NCI-H69 (cell line): ENCODE measurements at regions not wholly inside any gene's neighbourhood (a gene's known extent, or its start where the extent isn't known, plus 50 kb on each side); places are given as distances from the start of the nearest gene placed in this dataset.
"Not testable (repeated sequence)": the region's sequence is repeated elsewhere in the genome, so short reads cannot be mapped to it uniquely, and the experiment has no call there.

ENCODE experiments used
- DNase-seq: peaks from one replicate; lab custom pipeline; 2025; lab: John Stamatoyannopoulos, UW

DNA sequence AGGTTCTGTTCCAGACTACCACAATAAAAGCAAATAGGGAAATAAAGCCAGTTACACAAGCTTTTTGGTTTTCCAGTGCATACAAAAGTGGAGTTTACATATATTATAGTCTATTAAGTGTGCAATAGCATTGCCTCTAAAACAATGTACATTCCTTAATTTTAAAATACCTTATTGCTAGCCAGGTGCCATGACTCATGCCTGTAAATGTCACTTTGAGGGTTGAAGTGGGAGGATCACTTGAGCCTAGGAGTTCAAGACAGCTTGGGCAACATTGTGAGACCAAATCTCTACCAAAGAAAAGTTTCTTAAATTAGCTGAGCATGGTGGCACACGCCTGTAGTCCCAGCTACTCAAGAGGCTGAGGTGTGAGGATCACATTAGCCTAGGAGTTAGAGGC, 52.9 kb upstream of the IMP4 start:
- DNase-seq: no peak

DNA sequence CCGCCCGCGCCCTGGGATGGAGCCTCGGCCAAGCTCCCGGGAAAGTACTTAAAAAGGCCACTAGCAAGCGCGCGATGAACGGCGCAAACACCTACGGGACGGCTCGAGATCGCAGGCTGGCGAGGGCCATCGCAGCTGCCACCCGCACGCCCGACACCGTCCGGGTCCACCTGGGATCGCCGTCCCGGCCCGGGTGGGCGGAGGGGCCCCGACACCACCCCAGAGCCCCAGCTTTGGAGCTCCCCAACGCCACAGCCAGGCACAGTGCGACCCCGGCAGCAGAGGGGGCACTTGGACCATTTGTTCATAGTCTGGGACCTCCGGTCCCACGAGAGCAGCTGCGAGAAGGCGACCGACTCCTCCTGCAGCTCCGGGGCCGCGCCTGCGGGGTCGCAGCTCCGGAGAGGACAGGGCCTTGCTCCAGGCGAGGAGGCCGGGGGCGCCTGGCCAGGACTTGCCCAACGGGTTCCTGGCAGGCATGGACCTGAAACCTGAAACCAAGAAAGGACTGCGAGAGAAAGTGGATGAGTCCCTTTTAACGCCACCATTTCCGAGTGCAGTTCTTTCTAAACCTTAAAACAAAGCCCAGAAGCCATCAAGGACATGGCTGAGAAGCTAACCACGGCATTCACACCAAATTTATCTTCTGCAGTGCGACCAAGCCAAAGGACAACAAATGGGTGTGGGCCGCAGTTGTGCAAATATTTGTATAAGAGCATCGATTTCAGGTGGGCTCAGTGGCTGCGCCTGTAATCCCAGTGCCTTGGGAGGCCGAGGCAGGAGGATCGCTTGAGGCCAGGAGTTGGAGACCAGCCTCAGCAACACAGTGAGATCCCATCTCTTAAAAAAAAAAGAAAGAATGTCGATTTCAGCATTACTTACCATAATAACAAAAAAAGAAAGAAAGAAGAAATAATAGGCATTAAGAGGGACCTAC, 54.0 kb upstream of the IMP4 start:
- DNase-seq: no peak

DNA sequence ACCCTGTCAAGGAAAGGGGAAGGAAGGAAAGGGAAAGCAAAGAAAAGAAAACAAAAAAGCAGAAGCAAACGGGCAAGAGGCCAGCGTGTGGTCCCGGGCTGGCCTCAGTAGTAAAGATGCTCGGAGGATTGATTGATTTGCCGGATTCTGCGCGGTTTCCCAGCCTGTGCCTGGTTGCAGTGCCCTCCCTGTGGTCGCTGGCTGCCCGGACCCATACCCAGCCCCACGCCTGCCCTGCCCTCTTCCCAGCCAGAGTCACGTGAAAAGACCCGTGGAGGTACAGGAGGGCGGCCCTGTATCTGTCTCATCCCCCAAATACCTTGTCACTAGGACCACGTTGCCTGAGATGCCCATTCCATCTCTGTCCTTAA, 55.1 kb upstream of the IMP4 start:
- no peak for DNase-seq

DNA sequence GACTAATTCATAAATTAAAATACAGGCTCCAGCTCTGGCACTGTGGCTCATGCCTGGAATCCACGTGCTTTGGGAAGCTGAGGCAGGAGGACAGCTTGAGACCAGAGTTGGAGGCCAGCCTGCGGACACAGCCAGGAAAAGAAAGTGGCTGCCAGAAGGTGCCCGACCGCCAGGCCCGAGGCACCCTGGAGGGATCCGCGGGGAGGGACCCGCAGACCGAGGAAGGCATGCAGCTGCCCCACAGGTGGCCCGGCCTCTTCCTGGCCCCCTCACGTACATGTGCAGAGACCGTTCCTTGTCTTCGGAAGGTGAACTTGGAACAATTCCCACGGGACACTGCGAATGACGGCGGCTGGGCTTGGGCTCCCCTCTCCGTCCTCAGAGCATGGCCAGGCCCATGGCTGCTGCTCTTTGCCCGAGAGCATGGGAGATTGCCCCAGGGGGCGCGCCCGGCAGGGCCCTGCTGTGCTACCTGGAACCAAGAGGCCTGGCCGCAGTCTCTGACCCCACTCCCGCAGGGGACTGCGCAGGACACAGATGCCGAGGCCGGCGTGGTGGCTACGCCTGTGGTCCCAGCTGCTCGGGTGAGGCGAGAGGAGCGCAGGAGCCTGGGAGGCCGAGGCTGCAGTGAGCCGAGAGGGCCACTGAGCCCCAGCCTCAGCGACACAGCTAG, 55.6 kb upstream of the IMP4 start:
- DNase-seq: no peak

DNA sequence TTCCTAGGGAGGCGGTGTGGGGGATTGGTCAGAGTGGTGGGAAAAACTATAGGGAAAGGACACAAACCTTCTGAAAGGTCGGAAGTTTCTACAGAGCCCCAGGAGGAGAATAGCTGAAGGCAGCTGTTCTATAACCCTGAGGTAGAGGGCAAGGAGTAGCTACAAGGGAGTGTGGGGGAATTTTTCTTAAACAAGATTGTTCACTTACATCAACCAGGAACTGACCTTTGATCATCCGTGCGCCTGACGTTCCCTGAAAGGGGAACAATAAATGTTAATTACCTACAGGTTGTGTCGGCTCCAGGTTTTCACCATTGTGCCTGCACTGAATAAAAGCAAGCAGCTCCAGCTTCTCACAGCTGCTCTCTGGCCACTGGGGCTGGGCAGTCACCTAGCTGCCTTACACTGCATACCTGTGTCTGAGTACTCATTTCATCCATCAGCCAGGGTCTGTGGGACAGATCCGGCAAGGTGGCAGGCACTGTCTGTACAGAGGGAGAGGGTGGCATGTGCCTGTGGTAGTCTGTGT, 59.3 kb upstream of the IMP4 start:
- not testable (repeated sequence) for DNase-seq

DNA sequence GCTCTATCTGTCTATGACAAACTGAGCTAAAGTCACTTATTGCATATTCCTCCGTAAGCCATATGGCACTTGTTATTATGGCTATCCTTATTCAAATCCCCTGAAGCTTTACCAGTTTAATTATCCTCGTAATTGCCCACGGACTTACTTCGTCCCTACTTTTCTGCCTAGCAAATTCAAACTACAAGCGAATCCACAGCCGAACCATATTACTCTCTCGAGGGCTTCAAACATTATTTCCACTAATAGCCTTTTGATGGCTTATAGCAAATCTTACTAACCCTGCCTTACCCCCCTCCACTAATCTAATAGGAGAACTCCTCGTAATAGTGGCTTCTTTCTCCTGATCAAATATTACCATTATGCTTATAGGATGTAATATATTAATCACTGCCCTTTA, 63.1 kb upstream of the IMP4 start:
- not testable (repeated sequence) for DNase-seq

DNA sequence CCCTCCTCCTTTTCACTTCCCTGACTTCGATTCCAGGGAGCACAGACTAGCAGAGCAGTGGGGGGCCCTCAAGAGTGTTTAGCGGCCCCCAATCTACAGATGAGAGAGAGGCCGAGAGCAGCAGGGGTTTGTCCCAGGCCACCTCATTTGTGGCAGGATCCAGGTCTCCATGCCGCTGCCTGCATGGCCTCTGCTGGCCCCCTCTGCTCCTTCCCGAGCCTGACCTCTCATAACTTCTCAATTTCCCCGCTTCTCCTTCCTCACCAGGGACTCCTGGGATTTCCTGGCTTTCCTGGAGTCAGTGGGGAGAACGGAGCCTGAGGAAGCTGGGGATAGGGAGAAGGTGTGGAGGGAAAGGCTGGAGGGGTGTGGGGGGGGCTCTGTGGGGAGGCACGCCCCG, 70.1 kb upstream of the TUBA3E start:
- not testable (repeated sequence) for DNase-seq

DNA sequence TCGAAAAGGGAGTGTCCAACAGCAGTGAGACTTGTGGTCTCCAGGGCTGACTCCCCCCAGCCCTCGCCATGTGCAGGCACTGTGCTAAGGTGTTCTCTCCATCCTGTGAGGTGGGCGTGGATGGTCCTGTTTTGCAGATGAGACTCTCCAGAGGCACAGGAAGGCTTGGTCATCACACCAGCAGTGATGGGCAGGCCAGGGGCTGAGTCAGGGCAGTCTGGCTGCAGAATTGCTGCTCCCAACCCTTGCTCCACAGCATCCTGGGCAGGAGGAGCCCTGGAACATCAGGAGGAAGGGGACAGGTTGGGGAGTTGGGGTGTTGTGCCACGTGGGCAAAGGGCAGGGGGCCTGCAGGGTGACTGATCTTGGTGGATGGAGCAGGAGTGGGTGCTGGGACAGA, 69.3 kb upstream of the TUBA3E start:
- DNase-seq: not testable (repeated sequence)

DNA sequence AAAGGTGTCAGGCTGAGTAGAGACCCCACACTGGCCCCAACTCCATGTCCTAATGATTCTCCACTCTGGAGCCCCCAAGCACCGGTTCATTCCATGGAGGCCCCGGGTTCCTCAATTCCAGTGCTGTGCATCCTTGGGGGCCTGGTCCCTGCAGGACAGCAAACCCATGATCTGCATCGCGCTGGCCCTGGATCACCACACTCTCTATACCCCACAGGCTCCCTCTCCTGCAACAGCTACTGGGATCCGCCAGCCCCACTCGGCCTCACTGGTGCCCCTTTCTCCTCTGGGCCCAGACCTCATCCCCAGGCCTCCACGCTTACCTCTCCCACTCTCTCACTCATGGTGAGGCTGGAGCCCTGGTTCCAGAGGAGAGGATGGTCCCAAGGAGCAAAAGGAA, 68.6 kb upstream of the TUBA3E start:
- not testable (repeated sequence) for DNase-seq

DNA sequence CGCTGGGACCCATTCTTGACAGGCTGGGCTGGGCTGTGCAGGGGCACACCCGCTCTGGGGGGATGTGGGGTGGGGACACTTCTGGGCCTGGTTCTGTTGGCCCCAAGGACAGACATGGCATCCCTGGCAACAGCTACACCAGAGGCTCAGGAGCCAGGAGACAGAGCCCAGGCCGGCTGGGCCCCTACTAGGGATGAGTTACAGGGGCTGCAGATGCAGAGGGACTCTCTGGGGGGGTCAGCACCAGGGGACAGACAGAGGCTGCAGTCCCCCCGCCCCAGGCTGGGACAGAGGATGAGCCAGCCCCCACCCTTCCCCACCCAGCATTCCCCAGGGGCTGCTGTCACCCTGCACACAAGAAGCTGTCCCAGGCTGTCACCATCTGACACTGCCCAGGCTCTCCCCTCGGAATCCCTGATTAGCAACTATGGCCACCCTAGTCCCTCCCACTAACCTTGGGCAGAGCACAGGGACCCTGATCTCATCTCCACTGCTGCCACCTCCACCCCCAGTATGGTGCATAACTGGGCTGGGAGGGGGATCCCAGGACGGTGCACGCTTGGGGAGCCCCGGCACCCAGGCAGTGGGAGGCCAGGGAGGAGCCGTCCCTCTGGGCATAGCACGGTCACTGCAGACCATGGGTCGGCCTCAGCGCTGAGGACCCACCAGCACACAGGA, 67.5 kb upstream of the TUBA3E start:
- DNase-seq: not testable (repeated sequence)

DNA sequence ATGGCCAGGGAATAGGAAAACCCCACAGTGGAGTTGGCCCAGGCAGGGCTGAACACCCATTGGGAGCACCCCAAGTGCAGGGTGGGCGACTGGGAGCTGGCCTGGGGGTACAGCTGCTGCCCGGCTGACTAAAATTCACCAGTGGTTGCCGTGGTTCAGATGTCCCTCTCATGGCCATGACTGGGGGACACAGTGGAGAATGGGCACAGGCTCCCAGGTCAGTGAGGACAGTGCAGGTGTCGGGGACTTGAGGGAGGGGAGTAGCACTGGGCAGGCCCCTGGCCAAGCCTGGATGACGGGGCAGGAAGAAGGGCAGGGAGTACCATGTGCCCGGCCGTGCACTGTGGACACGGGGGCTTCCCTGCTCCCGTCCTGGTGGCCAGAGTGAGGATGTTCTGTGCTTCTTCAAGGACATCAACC, 66.7 kb upstream of the TUBA3E start:
- DNase-seq: not testable (repeated sequence)

DNA sequence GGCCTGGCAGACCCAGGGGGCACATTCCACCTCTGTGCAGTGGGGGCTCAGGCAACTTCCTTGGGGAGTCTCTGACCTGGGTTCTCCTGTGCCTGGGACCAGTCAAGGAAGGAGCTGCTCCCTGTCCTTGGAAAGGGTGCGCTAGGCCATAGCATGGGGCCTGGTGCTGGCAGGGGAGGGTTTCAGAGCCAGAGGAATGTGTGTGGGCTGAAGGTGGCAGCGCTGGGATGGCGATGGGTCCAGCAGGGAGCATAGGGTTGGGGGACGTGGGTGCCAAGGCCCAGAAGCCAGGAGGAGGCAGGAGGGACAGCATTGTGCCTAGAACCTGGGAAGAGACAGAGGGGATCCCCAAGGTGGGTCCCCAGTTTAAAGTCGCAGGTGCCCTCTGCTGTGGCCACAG, 66.3 kb upstream of the TUBA3E start:
- DNase-seq: no peak

DNA sequence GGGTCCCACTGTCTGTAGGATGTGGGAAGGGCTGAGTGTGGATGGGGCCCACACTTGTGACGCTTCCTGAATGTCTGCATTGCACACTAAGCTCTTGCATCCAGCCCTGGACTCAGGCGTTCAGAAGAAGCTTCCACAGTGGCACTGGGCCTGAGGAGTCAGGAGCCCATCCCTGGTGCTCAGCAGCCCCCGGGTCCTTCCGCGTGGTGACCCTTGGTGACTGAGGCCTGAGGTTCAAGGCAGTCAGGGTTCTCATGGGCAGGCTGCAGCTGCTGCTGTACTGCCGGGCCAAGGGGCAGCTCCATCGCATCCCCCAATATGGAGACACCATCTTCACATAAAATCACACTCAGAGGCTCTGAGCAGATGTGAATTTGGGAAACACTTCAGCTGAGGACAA, 65.8 kb upstream of the TUBA3E start:
- no peak for DNase-seq

DNA sequence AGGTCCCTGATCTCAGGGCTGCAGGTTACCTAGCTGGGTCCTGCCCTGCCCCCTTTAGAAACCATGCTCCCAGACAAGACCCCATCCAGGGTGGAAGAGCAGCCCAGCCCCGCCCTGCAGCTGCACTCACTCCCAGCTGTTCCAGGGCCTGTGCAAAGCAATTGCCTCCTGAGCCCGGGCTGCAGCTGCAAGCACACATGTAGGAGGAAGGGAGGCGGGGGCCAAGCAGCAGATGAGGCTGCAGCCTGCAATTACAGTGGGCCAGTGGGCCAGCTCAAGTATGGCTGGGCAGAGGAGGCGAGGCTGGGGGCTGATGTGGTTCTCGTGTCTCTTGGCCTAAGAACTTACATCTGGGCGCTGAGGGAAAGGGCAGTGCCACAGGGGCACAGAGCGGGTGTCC, 65.4 kb upstream of the TUBA3E start:
- DNase-seq: peak; percentile 5

DNA sequence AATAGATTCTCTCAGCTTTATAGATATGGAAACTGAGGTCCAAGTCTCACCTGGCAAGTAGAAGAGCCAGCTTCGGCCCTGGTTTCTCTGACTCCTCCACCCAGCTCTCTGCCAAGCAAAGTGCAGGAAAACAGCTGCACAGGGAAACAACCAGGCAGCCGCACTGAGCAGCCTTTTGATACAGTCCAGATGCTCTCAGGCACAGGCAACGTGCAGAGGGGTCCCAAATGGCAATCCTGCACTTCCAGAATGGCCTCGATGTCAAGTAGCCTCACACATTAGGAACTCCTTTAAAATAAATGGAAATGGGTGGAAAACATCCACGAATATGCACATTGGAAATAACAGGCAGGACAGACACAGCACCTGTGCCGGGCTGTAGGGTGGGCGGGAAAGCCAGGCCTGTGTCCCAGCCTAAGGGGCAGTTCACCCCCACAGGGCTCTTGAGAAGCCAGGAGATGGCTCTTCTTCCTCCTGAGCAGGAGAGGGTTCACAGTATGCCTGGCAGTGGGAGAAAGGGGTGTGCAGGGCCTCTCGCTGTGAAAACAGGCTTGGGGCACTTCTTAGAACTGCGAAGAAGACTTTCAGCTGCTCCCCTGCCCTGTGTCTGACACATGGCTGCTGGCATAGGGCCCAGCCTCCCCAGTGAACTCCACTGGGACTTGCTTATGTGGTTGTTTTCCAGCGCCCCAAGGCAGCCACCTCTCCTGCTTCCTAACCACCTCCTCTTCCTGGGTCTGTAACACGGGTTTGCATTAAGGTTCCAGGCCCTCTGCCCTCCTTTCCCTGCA, 63.9 kb upstream of the TUBA3E start:
- DNase-seq: peak; percentile 50

DNA sequence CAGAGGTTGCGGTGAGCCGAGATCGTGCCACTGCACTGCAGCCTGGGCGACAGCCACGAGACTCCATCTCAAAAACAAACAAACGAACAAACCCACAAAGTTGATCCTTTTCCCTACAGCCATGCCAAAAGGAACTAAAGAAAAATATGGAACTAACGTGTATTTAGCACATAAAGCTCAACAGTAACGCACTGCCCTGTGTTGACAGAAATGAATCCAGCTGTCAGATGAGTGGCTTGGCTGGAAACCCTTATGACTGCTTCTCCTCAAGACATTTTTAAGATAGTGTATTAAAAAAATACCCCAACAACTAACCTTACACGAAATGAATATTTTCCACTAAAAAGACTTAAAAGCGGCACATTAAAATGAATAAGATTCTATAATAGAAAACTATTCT, 62.9 kb upstream of the TUBA3E start:
- no peak for DNase-seq

DNA sequence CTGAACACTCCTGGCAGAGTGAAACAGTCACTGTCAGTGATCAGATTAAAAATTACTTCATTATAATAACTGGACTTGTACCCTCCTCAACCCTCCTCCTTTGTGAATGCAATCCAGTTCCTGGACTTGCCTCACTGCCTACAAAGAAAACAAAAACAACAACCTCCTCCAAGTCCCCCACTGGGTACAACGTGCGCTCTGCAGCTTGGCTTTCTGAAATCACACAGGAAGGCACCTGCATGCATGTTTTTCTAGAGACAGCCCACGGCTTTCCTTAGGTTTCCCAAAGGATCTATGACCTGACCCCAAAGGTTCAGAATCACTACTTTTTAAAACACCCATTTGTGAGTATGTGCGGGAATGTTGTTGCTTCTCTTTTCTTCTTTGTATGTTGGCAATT, 61.4 kb upstream of the TUBA3E start:
- peak; percentile 5 for DNase-seq

DNA sequence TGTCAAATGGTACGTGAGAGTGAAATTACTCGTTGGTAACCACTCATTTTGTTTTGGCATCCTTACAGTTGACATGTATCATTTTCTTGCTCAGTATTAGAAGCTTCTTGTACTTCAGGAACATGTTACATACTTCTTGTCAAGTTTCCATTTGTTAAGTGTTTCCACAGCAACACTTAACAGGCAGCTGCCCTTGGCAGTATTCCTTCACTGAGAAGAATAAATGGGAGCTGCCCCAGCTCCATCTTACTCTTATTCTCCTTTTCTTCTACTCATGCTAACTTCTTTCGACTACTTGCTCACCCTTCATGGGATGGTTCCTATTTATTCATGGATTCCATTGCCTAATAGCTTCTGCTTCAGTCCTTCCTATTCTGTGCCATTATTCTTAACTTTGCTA, 60.1 kb upstream of the TUBA3E start:
- no peak for DNase-seq

DNA sequence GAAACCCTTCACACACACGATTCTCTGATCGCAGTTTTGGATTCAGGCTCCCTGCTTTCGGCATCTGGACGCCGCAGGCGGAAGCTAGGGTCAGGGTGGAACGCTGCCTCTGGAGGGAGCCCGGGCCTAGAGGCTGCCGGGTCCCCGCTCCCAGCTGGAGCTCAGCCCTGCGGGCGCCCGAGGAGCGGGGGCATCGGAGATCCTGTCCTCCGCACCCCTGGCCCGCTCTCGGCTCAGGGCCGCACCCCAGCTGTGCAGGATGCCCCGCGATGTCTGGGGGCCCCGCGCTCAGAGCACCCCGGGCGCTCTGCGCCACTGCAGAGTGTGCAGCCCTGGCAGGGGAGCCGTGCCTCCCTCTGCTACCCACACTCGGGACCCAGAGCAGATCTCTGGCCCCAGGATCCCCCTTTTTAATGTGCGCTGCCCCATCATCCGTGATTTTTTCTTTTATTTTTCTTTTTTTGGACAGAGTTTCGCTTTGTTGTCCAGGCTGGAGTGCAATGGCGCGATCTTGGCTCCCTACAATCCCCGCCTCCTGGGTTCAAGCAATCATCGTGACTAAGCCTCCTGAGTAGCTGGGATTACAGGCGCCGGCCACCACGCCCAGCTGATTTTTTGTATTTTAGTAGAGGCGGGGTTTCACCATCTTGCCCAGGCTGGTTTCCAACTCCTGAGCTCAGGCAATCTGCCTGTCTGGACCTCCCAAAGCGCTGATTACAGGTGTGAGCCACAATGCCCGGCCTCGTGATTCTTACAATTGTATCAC, 54.8 kb upstream of the TUBA3E start:
- DNase-seq: peak; percentile 89

DNA sequence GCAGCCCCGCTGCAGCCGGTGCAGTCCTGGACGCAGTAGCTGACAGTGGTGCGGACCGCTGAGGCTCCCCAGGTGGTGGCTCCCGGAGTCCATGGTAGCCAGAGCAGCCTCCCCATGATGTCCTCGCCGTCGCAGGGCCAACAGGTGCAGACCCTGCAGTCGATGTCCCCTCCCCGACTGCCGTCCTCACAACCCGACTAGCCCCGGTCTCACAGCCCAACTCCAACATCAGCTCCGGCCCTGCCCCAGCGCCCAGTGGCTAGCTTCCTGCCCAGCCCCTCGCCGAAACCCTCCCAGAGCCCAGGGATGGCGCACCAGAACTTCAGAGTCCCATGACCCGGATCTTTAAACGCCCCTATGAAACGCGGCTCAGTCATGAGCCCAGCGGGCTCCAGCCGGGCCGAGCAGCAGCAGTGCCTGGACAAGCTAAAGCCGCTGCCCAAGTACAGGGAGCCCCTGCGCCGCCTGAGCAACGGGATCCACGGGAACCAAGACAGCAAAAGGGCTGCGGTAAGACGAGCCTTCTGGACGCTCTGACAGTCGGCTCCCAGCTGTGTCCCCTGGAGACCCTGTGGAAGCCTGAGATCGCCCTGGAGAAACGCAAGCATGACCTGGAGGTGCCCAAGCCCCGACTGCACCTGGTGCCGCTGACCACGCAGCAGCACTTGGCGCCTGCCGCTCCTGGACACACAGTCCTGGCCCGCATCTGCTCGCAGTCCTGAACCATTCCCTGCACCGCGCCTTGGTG, 53.8 kb upstream of the TUBA3E start:
- peak; percentile 60 for DNase-seq
